Loucy (cell line): ENCODE measurements at regions not wholly inside any gene's neighbourhood (a gene's known extent, or its start where the extent isn't known, plus 50 kb on each side); places are given as distances from the start of the nearest gene placed in this dataset.

Experiments
- H2AFZ ChIP-seq: fragments of 200-600 bp; sonication (generic); 2 replicates; pipeline ENCODE4 v1.6.0; 2016; ENCODE audit warnings: antibody characterized with exemption, mild to moderate bottlenecking, low read length, moderate library complexity
- H3F3A ChIP-seq: fragments of 200-600 bp; 2 replicates; pipeline ENCODE4 v1.6.0; 2016; ENCODE audit warnings: antibody characterized with exemption, low read depth, mild to moderate bottlenecking
- H3K27me3 ChIP-seq: fragments of 200-600 bp; sonication (generic); 2 replicates; pipeline ENCODE4 v1.6.1; 2014; ENCODE audit warnings: low read length, mild to moderate bottlenecking; ENCODE audit not compliant: insufficient read depth, poor library complexity, severe bottlenecking
- H3K36me3 ChIP-seq: fragments of 200-600 bp; sonication (generic); 2 replicates; pipeline ENCODE4 v1.6.1; 2016; ENCODE audit warnings: low read length; ENCODE audit not compliant: insufficient read depth
- H3K4me1 ChIP-seq: fragments of 200-600 bp; sonication (generic); 2 replicates; pipeline ENCODE4 v1.5.1; 2014; ENCODE audit warnings: low read length, mild to moderate bottlenecking; ENCODE audit not compliant: insufficient read depth, poor library complexity, severe bottlenecking
- H3K4me2 ChIP-seq: fragments of 200-600 bp; sonication (generic); 2 replicates; pipeline ENCODE4 v1.6.0; 2014; ENCODE audit warnings: antibody characterized with exemption, low read length, low read depth, mild to moderate bottlenecking; ENCODE audit not compliant: poor library complexity, severe bottlenecking
- H3K4me3 ChIP-seq: fragments of 200-600 bp; sonication (generic); 2 replicates; pipeline ENCODE4 v1.5.1; 2014; ENCODE audit warnings: low read length, mild to moderate bottlenecking, mixed read lengths; ENCODE audit not compliant: poor library complexity, severe bottlenecking
- H3K79me2 ChIP-seq: fragments of 200-600 bp; sonication (generic); 2 replicates; pipeline ENCODE4 v1.6.1; 2014; ENCODE audit warnings: low read length; ENCODE audit not compliant: insufficient read depth
- H3K9ac ChIP-seq: fragments of 200-600 bp; sonication (generic); 2 replicates; pipeline ENCODE4 v1.6.0; 2014; ENCODE audit warnings: mild to moderate bottlenecking, low read depth, low read length, moderate library complexity; ENCODE audit not compliant: poor library complexity, severe bottlenecking
- H3K9me2 ChIP-seq: fragments of 200-600 bp; sonication (generic); replicated peaks from 2 replicates; pipeline ENCODE4 v1.6.1; 2016; ENCODE audit warnings: low read depth, low read length, mixed read lengths
- H3K9me3 ChIP-seq: fragments of 200-600 bp; sonication (generic); 2 replicates; pipeline ENCODE4 v1.6.1; 2014; ENCODE audit warnings: mild to moderate bottlenecking, antibody characterized with exemption, low read length, low read depth; ENCODE audit not compliant: insufficient read depth
- H4K20me1 ChIP-seq: fragments of 200-600 bp; sonication (generic); 2 replicates; pipeline ENCODE4 v1.6.0; 2014; ENCODE audit warnings: antibody characterized with exemption, low read length, mild to moderate bottlenecking; ENCODE audit not compliant: insufficient read depth, poor library complexity, severe bottlenecking
- EZH2phosphoT487 ChIP-seq: fragments of 200-600 bp; IDR thresholded peaks from 2 replicates; pipeline ENCODE4 v1.6.1; 2018; ENCODE audit warnings: antibody characterized with exemption, mild to moderate bottlenecking, moderate library complexity, borderline replicate concordance
- TF ChIP-seq, protein P1 (sequence below): fragments of 200-600 bp; sonication (generic); conservative IDR thresholded peaks from 2 replicates; pipeline ENCODE4 v1.5.1; 2014; ENCODE audit warnings: mild to moderate bottlenecking, antibody characterized with exemption, low read length

DNA sequence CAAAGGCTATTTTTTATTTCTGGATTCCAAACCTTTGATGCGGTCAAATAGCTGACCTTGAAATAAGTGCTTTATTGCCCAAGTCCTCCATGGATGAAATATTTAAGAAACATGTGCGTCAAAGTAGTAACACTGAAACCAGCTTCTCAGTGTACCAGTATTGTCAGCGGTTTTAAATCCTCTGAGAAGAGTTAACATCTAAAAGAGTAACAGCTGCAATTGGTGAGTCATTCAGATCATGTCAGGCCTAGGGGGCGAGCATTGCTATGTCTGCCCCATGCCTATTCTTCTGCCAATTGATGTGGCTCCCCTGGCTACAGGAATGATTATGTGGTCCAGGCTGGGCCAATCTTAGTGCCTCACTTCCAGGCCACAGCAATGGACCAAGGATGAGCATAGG is 263.3 kb upstream of the SORL1-AS1 start:
- Histone ChIP-seq H3K9me2 (no peaks in the 10 kb centered on the region), H3K4me2 (no peak overlapping the region), H3K4me1 (no peaks in the 10 kb centered on the region), H4K20me1 (no peaks in the 10 kb centered on the region), H3F3A (no peaks in the 10 kb centered on the region), H3K36me3 (no peaks in the 10 kb centered on the region), H3K79me2 (no peaks in the 10 kb centered on the region), H3K9me3 (no peaks in the 10 kb centered on the region), H2AFZ (no peak overlapping the region), H3K4me3 (no peak overlapping the region), H3K27me3 (no peaks in the 10 kb centered on the region), H3K9ac (no peak overlapping the region)
- TF ChIP-seq EZH2phosphoT487: no peak
- TF ChIP-seq, protein P1, sequence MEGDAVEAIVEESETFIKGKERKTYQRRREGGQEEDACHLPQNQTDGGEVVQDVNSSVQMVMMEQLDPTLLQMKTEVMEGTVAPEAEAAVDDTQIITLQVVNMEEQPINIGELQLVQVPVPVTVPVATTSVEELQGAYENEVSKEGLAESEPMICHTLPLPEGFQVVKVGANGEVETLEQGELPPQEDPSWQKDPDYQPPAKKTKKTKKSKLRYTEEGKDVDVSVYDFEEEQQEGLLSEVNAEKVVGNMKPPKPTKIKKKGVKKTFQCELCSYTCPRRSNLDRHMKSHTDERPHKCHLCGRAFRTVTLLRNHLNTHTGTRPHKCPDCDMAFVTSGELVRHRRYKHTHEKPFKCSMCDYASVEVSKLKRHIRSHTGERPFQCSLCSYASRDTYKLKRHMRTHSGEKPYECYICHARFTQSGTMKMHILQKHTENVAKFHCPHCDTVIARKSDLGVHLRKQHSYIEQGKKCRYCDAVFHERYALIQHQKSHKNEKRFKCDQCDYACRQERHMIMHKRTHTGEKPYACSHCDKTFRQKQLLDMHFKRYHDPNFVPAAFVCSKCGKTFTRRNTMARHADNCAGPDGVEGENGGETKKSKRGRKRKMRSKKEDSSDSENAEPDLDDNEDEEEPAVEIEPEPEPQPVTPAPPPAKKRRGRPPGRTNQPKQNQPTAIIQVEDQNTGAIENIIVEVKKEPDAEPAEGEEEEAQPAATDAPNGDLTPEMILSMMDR: no peak

DNA sequence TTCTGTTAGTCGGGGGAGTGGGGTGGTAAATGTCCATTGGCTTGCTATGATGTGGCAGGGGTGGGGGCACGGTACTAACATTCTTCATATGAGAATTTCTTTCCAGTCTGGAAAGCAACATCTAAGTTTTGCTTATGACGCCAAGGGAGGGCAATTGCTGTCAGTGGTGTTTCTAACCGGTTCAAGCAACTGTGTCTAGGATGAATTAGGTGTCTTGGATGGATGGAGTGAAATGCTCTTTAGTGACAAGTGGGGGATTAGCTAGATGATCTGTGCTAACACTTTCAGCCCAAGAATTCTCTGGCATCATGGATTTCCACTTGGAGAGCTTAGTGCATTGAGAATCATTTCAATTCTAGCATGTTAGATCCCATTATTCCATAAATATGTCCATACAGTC is 262.6 kb upstream of the SORL1-AS1 start:
- Histone ChIP-seq H3K9ac (no peak overlapping the region), H3K4me2 (no peak overlapping the region), H3K36me3 (no peaks in the 10 kb centered on the region), H3K27me3 (no peaks in the 10 kb centered on the region), H4K20me1 (no peaks in the 10 kb centered on the region), H3K4me1 (no peaks in the 10 kb centered on the region), H2AFZ (no peak overlapping the region), H3K9me3 (no peaks in the 10 kb centered on the region), H3F3A (no peaks in the 10 kb centered on the region), H3K79me2 (no peaks in the 10 kb centered on the region), H3K9me2 (no peaks in the 10 kb centered on the region), H3K4me3 (no peak overlapping the region)
- TF ChIP-seq, protein P1: no peak
- TF ChIP-seq EZH2phosphoT487: no peak

DNA sequence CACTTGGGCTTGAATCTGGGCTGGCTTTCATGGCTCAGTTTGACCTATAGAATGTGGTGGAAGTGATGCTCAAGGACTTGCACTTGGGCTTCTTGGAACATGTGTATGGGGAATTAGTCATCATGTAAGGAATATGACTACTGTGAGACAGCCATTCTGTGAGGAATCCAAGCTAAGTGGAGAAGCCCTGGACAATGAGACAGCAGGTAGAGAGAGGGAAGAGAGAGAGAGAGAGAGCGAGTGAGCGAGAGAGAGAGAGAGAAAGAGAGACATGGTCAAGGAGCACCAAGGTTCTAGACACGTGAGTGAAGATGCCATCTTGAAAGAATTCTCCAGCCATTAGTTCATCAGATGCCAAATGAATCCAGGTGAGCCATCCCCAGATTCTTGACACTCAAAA is 261.6 kb upstream of the SORL1-AS1 start:
- Histone ChIP-seq H3K27me3 (no peaks in the 10 kb centered on the region), H3K9me2 (no peaks in the 10 kb centered on the region), H4K20me1 (no peaks in the 10 kb centered on the region), H2AFZ (no peak overlapping the region), H3F3A (no peaks in the 10 kb centered on the region), H3K9me3 (no peaks in the 10 kb centered on the region), H3K4me1 (no peaks in the 10 kb centered on the region), H3K36me3 (no peaks in the 10 kb centered on the region), H3K9ac (no peak overlapping the region), H3K79me2 (no peaks in the 10 kb centered on the region), H3K4me3 (no peak overlapping the region), H3K4me2 (no peak overlapping the region)
- TF ChIP-seq EZH2phosphoT487: no peak
- TF ChIP-seq, protein P1: no peak
